HG02763 (cell line): ENCODE measurements at regions not wholly inside any gene's neighbourhood (a gene's known extent, or its start where the extent isn't known, plus 50 kb on each side); places are given as distances from the start of the nearest gene placed in this dataset.
"Not testable (repeated sequence)": the region's sequence is repeated elsewhere in the genome, so short reads cannot be mapped to it uniquely, and the experiment has no call there.

Experiments used
- ATAC-seq: cut with Tn5 transposase; IDR thresholded peaks from one replicate; pipeline ENCODE4 v1.9.1; 2021; ENCODE audit warnings: mild to moderate bottlenecking, moderate library complexity; ENCODE audit not compliant: unreplicated experiment

- ATAC-seq: no peak
Observed at GRCh38 chr13:73548449-73548848, 489.6 kb downstream of the KLF5 start.

DNA sequence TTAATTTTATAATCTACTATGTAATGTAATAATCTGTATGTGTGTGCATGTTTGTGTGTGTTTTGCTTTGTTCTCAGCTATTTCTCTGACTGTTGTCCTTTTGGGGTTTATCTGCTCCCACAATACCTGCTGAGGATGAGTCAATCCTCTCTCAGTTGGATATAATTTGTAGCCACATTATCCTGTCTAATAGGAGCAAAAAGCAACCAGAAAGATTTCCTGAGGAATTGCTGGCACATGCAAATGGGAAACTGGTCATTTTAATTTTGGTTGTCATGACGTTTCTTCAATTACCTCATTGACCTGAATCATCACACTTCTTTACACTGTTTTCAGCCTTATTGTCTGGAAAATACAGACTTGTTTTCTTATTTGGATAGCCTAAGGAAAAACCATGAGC is 488.4 kb downstream of the KLF5 start:
- no peak for ATAC-seq

- ATAC-seq: no peak
Observed at GRCh38 chr13:73544175-73544574, 485.4 kb downstream of the KLF5 start.

- no peak for ATAC-seq
Observed at GRCh38 chr13:73542446-73542845, 483.6 kb downstream of the KLF5 start.

- ATAC-seq: no peak
Observed at GRCh38 chr13:73536865-73537264, 478.1 kb downstream of the KLF5 start.

DNA sequence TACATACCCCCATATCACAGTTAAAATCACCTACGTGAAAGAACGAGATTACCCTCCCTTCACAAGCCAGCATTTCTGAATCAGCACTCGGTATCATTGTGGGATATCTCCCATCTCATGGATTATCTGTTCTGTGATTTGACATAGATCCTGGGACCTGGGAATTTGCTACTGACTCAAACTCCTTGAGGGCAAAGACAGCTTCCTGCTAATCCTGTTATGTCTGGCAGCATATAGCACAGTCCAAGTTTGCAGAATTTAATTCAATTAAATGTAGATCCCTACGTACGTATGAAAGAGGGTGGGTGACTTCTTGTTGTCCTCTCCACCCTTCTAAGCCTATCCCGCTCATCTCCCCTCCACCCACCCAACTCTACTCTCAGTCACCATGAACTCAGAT is 476.5 kb downstream of the KLF5 start:
- no peak for ATAC-seq

DNA sequence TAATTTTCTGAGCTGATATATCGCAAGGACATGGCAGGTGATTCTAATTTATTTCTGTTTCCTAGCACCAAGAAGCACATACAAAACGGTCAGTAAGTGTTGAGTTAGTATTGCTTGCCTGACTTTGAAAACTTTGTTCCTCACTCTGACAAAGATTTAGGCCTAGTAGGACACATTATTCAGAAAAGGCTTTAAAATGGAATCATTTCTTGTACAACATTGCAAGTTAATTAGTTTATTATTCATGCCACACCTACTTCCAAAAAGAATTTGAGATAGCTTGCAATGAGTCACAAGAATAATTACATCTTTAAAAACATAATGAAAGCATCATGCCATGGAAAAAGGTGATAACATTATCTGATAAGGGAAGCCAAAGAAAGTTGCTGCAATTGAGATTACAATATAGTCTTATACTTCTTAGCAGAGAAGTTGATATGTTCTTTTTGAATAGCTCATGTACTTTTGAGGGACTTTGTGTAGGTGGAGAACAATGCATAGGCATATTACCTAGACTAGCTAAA is 474.2 kb downstream of the KLF5 start:
- ATAC-seq: no peak

DNA sequence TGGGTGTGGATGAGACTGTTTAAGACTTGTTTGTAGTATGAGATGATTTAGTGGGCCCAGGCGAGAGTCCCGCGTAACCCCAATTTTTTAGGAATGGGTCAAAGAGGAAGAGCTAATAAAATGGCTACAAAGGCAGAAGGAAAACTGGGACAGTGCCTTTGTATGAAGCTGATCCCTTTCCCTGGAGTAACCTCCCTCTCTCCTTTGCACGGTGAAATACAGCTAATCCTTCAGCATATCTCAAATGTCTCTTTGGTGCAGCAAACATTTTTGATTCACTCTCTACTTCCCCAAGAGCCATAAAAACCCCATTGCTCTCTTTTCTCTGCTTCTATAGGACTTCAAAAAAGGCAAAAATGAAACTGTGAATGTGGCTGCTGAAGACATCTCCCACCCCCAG is 473.8 kb downstream of the KLF5 start:
- ATAC-seq: no peak

DNA sequence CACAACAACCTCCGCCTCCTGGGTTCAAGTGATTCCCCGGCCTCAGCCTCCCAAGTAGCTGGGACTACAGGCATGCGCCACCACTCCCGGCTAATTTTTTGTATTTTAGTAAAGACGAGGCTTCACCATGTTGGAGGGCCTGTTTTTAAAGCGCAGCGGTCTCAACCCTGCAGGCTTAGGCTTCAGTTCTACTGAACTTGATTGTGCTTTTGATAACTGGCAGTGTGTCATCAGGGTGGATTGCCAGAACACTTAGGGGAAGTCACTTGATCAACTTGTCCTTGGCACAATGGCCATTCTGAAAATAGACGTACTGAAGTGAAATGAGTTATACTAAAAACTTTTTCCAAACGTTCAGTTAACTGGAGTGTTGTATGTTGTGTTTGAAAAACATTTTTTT is 472.2 kb downstream of the KLF5 start:
- no peak for ATAC-seq

GRCh38 chr13:73522937-73523336 is 464.1 kb downstream of the KLF5 start:
- no peak for ATAC-seq

GRCh38 chr13:73521985-73522524 is 463.2 kb downstream of the KLF5 start:
- no peak for ATAC-seq

DNA sequence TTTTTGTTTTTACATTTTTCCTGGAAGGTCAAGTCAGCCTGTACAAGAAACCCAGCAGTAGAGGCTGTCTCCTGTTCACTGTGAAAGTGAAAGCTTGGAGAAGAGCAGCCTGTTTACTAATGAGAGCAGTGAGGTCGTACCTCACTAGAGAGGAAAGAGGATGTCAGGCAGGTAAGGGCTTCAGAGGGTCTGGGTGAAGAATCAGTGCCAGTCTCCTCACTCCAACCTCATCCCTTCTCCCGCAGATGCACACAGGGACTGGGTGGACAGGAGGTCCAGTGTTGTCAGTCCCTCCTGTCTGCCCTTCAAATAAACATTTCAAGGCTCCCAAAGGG is 462.5 kb downstream of the KLF5 start:
- ATAC-seq: no peak

DNA sequence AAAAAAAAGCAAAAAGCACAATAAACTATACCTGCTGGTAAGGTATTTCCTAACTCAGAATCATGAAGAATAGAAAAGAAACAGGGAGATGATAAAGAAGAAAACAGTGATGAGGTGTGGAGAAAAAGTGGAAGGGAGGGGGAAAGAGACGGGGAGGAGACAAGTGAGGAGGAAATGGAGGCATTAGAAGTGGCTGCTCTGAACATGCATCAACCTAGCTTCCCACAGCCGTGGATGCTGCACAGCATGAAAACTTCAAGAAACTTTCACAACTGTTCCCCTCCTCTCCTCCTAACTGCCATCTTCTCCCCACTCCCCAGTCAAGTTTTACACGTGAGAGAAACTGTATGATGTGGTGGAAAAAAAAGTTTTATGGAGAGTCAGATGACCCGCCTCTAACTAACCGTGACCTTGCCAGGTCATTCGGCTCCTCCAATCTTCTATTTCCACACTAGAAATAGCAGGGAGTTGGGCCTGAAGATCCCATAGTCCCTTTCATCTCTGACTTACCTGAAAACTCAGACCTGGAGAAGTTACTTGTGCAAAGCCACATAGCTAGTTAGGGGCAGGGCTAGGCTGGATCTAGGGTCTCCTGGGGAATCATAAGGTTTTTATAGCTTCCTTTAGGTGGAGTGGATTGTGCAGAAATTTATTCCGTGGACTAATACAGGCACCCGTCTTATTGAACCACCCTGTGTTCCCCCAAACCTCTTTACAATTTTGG is 461.9 kb downstream of the KLF5 start:
- ATAC-seq: no peak

GRCh38 chr13:73520135-73520534 is 461.3 kb downstream of the KLF5 start:
- not testable (repeated sequence) for ATAC-seq

DNA sequence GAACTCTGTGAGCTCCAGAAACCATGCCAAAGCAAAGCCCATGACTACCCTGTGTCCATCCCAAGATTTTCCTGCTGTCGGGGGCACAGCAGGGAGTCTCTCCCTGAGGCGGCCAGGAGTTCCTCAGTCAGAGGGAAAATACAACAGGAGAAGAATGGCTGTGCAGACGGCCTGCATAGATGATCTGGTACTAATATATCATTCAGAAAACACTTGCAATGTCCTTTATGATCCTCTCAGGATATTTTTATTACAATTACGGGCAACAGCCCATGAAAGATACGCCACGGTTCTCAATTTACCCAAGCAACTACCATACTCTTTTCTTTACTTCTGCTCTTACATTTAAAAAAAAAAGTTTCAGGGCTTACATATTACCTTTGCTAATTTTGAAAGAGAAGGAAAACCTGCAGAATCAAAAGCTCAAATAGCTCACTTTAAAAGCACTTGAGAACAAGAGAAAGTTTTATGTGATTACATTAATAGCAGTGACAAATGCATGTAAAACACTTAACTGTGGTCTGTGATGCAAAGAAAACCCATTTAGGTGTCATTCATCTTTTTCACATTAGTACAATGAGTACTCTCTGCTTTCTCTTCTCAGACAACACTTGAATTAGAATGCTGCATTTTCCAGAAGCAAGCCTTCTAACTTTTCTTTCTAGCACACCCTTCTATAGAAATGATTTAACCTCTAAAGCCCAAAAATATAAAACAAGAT is 460.8 kb downstream of the KLF5 start:
- ATAC-seq: no peak

GRCh38 chr13:73517766-73518165 is 459.0 kb downstream of the KLF5 start:
- no peak for ATAC-seq

DNA sequence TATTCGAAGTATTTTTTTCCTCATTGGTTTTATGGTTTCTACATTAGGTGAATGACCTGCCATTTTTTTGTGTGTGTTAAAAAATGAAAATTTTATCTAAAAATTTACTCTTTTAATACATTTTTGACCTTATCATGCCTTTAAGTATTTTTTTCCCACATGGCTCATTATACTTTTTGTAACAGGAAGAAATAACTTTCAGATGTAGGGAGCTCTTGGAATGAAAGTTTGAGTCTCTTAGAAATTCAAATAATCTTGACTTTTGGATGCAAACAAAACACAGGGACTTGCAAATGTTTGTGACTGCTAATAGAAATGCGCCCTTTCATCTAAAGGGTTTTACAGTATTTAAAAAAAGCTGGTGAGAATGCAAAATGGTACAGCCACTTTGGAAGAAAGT is 457.9 kb downstream of the KLF5 start:
- no peak for ATAC-seq

DNA sequence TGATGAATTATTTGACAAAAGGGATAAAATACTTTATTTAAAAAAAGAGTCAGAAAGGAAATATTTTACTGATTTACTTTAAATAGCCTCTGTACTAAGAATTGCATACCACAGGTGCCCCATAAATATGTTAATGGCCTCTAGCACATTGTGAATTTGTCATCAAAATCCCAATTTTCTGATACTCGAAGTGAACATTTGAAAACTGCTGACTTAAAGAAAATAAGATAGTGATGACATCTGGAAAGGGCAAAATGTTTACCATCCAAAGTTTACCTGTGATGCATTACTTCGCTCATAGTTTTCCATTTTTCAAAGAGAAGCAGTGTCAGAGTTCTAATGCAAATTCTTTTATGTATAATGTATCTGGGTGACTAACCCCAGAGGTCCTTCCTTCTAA is 455.4 kb downstream of the KLF5 start:
- no peak for ATAC-seq

DNA sequence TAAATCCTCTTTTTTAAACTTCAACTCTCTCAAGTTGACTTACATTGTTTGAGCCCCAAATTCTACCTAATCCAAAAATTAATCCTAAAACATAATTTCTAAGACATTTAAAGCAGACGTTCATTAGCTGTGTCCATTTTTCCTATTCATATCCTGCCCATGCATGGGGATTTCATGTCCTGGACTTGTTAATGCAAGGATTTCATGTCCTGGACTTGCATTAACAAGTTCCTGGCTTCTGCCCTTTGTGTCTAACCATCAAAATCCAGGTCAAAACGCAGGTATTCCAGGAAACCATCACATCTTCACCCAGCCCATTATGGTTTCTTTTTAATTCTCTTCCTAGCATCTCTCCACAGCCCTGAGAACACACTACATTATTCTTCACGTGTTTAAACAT is 454.9 kb downstream of the KLF5 start:
- no peak for ATAC-seq

GRCh38 chr13:73508841-73509240 is 450.0 kb downstream of the KLF5 start:
- no peak for ATAC-seq

DNA sequence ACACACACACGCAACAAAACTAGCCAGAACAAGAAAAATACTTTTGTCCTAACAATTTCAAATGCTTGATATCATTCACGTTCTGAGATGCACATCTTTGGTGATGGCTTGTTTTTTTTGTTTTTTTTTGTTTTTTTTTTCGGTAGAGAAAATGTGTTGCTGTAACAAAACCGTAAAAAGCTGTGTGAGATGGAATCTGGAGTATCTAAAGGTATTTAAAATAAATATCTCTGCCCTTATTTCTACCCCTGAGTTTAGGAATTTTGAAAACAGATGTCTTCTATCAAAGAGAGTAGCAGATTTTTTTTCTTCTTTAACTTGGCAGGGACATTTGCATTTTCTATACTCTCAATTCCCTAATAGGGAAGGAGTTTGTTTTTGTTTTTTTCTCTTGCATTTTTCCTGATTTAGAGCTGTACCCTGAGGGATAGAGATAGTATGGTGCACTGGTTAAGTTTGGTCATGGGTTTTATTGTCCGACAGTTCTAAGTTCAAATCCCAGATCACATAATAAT is 446.6 kb downstream of the KLF5 start:
- no peak for ATAC-seq

DNA sequence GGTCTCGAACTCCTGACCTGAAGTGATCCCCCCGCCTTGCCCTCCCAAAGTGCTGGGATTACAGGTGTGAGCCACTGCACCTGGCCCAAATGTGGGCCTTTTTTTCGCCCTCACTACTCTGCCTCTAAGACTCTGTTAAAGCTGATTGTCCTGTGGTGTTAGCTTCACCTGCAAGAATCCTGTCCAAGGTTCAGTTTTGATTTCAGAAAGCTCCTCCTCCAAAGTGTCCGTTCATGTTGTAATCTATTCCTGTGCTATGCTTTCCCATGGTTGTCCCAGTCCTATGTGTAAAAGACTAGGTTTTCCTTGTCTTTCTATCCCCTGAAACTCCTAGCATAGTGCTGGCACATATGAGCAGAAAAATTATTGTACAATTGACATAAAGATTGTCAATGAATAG is 440.9 kb downstream of the KLF5 start:
- no peak for ATAC-seq
